Ishikawa (cell line): ENCODE measurements at regions not wholly inside any gene's neighbourhood (a gene's known extent, or its start where the extent isn't known, plus 50 kb on each side); places are given as distances from the start of the nearest gene placed in this dataset.

ENCODE experiments used
- CEBPB ChIP-seq: IDR thresholded peaks from 2 replicates; pipeline ENCODE4 v1.6.1; 2012
- EGR1 ChIP-seq: IDR thresholded peaks from 2 replicates; pipeline ENCODE4 v1.6.1; 2012
- EP300 ChIP-seq: IDR thresholded peaks from 2 replicates; pipeline ENCODE4 v1.6.1; 2012; ENCODE audit warnings: borderline replicate concordance
- NFIC ChIP-seq: IDR thresholded peaks from 2 replicates; pipeline ENCODE4 v1.6.1; 2012
- RAD21 ChIP-seq: IDR thresholded peaks from 2 replicates; pipeline ENCODE4 v1.6.1; 2012; ENCODE audit warnings: low read depth
- TAF1 ChIP-seq: IDR thresholded peaks from 2 replicates; pipeline ENCODE4 v1.6.1; 2012; ENCODE audit warnings: low read depth, mild to moderate bottlenecking
- YY1 ChIP-seq: IDR thresholded peaks from 2 replicates; pipeline ENCODE4 v1.6.1; 2012; ENCODE audit warnings: low read depth
- TF ChIP-seq, protein P1 (sequence below): IDR thresholded peaks from 2 replicates; pipeline ENCODE4 v1.6.1; 2012
- TF ChIP-seq, protein P2 (sequence below): IDR thresholded peaks from 2 replicates; pipeline ENCODE4 v1.6.1; 2012

DNA sequence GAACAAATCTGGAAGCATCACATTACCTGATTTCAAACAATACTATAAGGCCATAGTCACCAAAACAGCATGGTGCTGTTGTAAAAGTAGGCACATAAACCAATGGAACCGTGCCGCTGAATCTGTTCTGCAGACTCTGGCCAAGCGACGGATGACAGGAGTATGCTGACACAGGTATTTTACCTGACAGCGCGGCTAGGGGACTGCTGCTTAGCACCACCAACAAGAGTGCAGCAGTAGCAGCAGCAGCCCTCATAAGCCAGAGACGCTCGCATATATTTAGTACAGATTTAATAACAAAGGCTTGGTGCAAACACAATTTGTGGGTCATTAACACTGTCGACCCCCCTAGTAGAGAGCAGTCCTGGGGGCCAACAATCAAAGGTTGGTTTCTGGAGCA is 677.6 kb upstream of the LMO3 start:
- TF ChIP-seq CEBPB (no peak), NFIC (no peak), RAD21 (no peak), TAF1 (no peak), EP300 (no peak), EGR1 (no peak), YY1 (no peak)
- TF ChIP-seq, protein P1, sequence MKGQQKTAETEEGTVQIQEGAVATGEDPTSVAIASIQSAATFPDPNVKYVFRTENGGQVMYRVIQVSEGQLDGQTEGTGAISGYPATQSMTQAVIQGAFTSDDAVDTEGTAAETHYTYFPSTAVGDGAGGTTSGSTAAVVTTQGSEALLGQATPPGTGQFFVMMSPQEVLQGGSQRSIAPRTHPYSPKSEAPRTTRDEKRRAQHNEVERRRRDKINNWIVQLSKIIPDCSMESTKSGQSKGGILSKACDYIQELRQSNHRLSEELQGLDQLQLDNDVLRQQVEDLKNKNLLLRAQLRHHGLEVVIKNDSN, result no peak
- TF ChIP-seq, protein P2, sequence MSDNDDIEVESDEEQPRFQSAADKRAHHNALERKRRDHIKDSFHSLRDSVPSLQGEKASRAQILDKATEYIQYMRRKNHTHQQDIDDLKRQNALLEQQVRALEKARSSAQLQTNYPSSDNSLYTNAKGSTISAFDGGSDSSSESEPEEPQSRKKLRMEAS, result no peak
